K562 (cell line): ENCODE measurements at regions not wholly inside any gene's neighbourhood (a gene's known extent, or its start where the extent isn't known, plus 50 kb on each side); places are given as distances from the start of the nearest gene placed in this dataset.

Experiments
- CGGBP1 ChIP-seq: fragments of 250-450 bp; sonication (Bioruptor Pico); IDR thresholded peaks from 2 replicates; pipeline ENCODE4 v1.9.0; 2021; ENCODE audit warnings: mild to moderate bottlenecking
- GATAD2A ChIP-seq: fragments of 450-650 bp; IDR thresholded peaks from 2 replicates; pipeline ENCODE4 v1.6.1; 2017
- MAFF ChIP-seq: IDR thresholded peaks from 2 replicates; pipeline ENCODE4 v1.6.1; 2012; ENCODE audit warnings: low read length, improper control_type of control experiment
- MXI1 ChIP-seq: IDR thresholded peaks from 2 replicates; pipeline ENCODE4 v1.6.1; 2011; ENCODE audit warnings: low read depth, mild to moderate bottlenecking, improper control_type of control experiment, low read length
- NFIC ChIP-seq: fragments of 450-650 bp; IDR thresholded peaks from 2 replicates; pipeline ENCODE4 v1.6.1; 2017; ENCODE audit warnings: mild to moderate bottlenecking, inconsistent platforms
- PKNOX1 ChIP-seq: fragments of 450-650 bp; IDR thresholded peaks from 2 replicates; pipeline ENCODE4 v1.6.1; 2016
- RBM25 ChIP-seq: fragments of 200-400 bp; formaldehyde crosslinking; IDR thresholded peaks from 2 replicates; pipeline ENCODE4 v1.6.1; 2018; ENCODE audit warnings: low read length, low read depth, moderate library complexity; ENCODE audit not compliant: severe bottlenecking
- RERE ChIP-seq: sonication (generic); formaldehyde crosslinking; IDR thresholded peaks from 2 replicates; pipeline ENCODE4 v1.8.0; 2023; ENCODE audit warnings: missing genetic modification reagents, mild to moderate bottlenecking, borderline replicate concordance
- RUNX1 ChIP-seq: sonication (generic); IDR thresholded peaks from 2 replicates; pipeline ENCODE4 v1.6.1; 2016; ENCODE audit warnings: antibody characterized with exemption, low read depth
- SMARCB1 ChIP-seq: IDR thresholded peaks from 2 replicates; pipeline ENCODE4 v1.6.1; 2011; ENCODE audit warnings: improper control_type of control experiment, low read depth; ENCODE audit not compliant: insufficient read length
- U2AF2 ChIP-seq: fragments of 200-400 bp; formaldehyde crosslinking; optimal IDR thresholded peaks from 2 replicates; pipeline ENCODE3; 2017; ENCODE audit warnings: low read depth, mild to moderate bottlenecking, low read length
- ZBTB12 ChIP-seq: fragments of 250-450 bp; sonication (Bioruptor Pico); IDR thresholded peaks from 2 replicates; pipeline ENCODE4 v1.4.0; 2020
- ZNF561 ChIP-seq: fragments of 450-650 bp; formaldehyde crosslinking; conservative IDR thresholded peaks from 2 replicates; pipeline ENCODE4 v1.4.0; 2020; ENCODE audit warnings: mild to moderate bottlenecking, moderate library complexity
- ZNF764 ChIP-seq: fragments of 250-450 bp; sonication (Bioruptor Pico); IDR thresholded peaks from 2 replicates; pipeline ENCODE4 v1.4.0; 2020; ENCODE audit warnings: low read depth, mild to moderate bottlenecking, moderate library complexity
- TF ChIP-seq, protein P1 (sequence below): fragments of 250-450 bp; sonication (Bioruptor Pico); IDR thresholded peaks from 2 replicates; pipeline ENCODE4 v1.9.0; 2021; ENCODE audit warnings: mild to moderate bottlenecking, inconsistent platforms
- TF ChIP-seq, protein P2 (sequence below): fragments of 450-650 bp; formaldehyde crosslinking; conservative IDR thresholded peaks from 2 replicates; pipeline ENCODE4 v1.4.0; 2022; ENCODE audit warnings: mild to moderate bottlenecking, missing genetic modification characterization

GRCh38 chr7:106775975-106776607 is 89.0 kb upstream of the PIK3CG start (continued):
- TF ChIP-seq, protein P1, sequence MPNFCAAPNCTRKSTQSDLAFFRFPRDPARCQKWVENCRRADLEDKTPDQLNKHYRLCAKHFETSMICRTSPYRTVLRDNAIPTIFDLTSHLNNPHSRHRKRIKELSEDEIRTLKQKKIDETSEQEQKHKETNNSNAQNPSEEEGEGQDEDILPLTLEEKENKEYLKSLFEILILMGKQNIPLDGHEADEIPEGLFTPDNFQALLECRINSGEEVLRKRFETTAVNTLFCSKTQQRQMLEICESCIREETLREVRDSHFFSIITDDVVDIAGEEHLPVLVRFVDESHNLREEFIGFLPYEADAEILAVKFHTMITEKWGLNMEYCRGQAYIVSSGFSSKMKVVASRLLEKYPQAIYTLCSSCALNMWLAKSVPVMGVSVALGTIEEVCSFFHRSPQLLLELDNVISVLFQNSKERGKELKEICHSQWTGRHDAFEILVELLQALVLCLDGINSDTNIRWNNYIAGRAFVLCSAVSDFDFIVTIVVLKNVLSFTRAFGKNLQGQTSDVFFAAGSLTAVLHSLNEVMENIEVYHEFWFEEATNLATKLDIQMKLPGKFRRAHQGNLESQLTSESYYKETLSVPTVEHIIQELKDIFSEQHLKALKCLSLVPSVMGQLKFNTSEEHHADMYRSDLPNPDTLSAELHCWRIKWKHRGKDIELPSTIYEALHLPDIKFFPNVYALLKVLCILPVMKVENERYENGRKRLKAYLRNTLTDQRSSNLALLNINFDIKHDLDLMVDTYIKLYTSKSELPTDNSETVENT (CRISPR knock-in tag), result no peak
- no peak for TF ChIP-seq ZBTB12 (CRISPR knock-in tag)
- no peak for TF ChIP-seq ZNF561 (CRISPR knock-in tag)
- no peak for TF ChIP-seq MXI1
- TF ChIP-seq U2AF2, result no peak
- no peak for TF ChIP-seq CGGBP1 (CRISPR knock-in tag)
- TF ChIP-seq RBM25, result no peak
- TF ChIP-seq MAFF, result no peak
- 0 out of 2 replicates have a peak, but pooled peaks have one; percentile 15 for TF ChIP-seq GATAD2A
- TF ChIP-seq, protein P2, sequence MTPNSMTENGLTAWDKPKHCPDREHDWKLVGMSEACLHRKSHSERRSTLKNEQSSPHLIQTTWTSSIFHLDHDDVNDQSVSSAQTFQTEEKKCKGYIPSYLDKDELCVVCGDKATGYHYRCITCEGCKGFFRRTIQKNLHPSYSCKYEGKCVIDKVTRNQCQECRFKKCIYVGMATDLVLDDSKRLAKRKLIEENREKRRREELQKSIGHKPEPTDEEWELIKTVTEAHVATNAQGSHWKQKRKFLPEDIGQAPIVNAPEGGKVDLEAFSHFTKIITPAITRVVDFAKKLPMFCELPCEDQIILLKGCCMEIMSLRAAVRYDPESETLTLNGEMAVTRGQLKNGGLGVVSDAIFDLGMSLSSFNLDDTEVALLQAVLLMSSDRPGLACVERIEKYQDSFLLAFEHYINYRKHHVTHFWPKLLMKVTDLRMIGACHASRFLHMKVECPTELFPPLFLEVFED (CRISPR knock-in tag), result peak; percentile 78
- TF ChIP-seq ZNF764 (CRISPR knock-in tag), result no peak
- TF ChIP-seq SMARCB1, result no peak
- TF ChIP-seq PKNOX1, result no peak
- TF ChIP-seq RUNX1, result no peak
- 0 out of 2 replicates have a peak, but pooled peaks have one; percentile 51 for TF ChIP-seq RERE (CRISPR knock-in tag)
- TF ChIP-seq NFIC, result peak; percentile 4; the same call in 1 of the 2 replicates
